ENCODE measurements at regions not wholly inside any gene's neighbourhood (a gene's known extent, or its start where the extent isn't known, plus 50 kb on each side); places are given as distances from the start of the nearest gene placed in this dataset.
"Not testable (repeated sequence)": the region's sequence is repeated elsewhere in the genome, so short reads cannot be mapped to it uniquely, and the experiment has no call there.

GRCh38 chr6:144378437-144378836, 93.3 kb downstream of the UTRN start:
- no peak overlapping the region for H3K9ac ChIP-seq (ENCODE audit: low read length)
- no peak overlapping the region for H4K5ac ChIP-seq (ENCODE audit: low read length)
- H2AK5ac ChIP-seq (ENCODE audit: low read length) = no peak overlapping the region
- no CpG with 5 or more reads among the region's 4 CpGs for WGBS (ENCODE audit: extremely low coverage, insufficient coverage, low lambda C conversion rate)
- H3K36me3 ChIP-seq (ENCODE audit: control insufficient read depth, insufficient read depth, low read length) = no peaks in the 10 kb centered on the region
- H2BK120ac ChIP-seq (ENCODE audit: low read depth, low read length) = no peak overlapping the region
- H3K4me3 ChIP-seq (ENCODE audit: low read length) = no peak overlapping the region
- no peak overlapping the region for H3K56ac ChIP-seq (ENCODE audit: low read length)
- no peak overlapping the region for H3K23ac ChIP-seq (ENCODE audit: low read length)
- no peak overlapping the region for H2BK5ac ChIP-seq (ENCODE audit: low read length)
- H3K4me1 ChIP-seq (ENCODE audit: control insufficient read depth, low read depth, low read length) = no peaks in the 10 kb centered on the region
- no peak overlapping the region for H3K4ac ChIP-seq (ENCODE audit: low read depth, low read length)
- no peak overlapping the region for H3K4me2 ChIP-seq (ENCODE audit: low read length)
- H3K27me3 ChIP-seq (ENCODE audit: insufficient read depth, low read length, poor library complexity) = no peaks in the 10 kb centered on the region
- H3K27ac ChIP-seq (ENCODE audit: low read depth, low read length) = no peak overlapping the region
- no peak overlapping the region for H4K8ac ChIP-seq (ENCODE audit: low read depth, low read length)
- H3K18ac ChIP-seq (ENCODE audit: low read length) = no peak overlapping the region
- peaks cover 8% of the 10 kb centered on the region for H3K79me2 ChIP-seq (ENCODE audit: control insufficient read depth, insufficient read depth, low read length)
- peaks cover 6% of the 10 kb centered on the region for H3K79me1 ChIP-seq (ENCODE audit: low read length)
- DNase-seq = no peak
- H2BK15ac ChIP-seq (replicated peaks; ENCODE audit: low read depth) = no peak overlapping the region

GRCh38 chr6:144379356-144379755, 94.2 kb downstream of the UTRN start:
- Histone ChIP-seq H3K4me1 (ENCODE audit: control insufficient read depth, low read depth, low read length) (no peaks in the 10 kb centered on the region), H3K27me3 (ENCODE audit: insufficient read depth, low read length, poor library complexity) (no peaks in the 10 kb centered on the region), H3K4ac (ENCODE audit: low read depth, low read length) (no peak overlapping the region), H3K79me2 (ENCODE audit: control insufficient read depth, insufficient read depth, low read length) (peaks cover 8% of the 10 kb centered on the region), H3K23ac (ENCODE audit: low read length) (no peak overlapping the region), H3K9ac (ENCODE audit: low read length) (no peak overlapping the region), H4K8ac (ENCODE audit: low read depth, low read length) (no peak overlapping the region), H3K4me2 (ENCODE audit: low read length) (no peak overlapping the region), H3K56ac (ENCODE audit: low read length) (no peak overlapping the region), H3K4me3 (ENCODE audit: low read length) (no peak overlapping the region), H2BK15ac (replicated peaks; ENCODE audit: low read depth) (no peak overlapping the region), H2BK5ac (ENCODE audit: low read length) (no peak overlapping the region), H3K36me3 (ENCODE audit: control insufficient read depth, insufficient read depth, low read length) (no peaks in the 10 kb centered on the region), H3K79me1 (ENCODE audit: low read length) (peaks cover 6% of the 10 kb centered on the region), H3K18ac (ENCODE audit: low read length) (no peak overlapping the region), H4K5ac (ENCODE audit: low read length) (no peak overlapping the region), H2AK5ac (ENCODE audit: low read length) (no peak overlapping the region), H3K27ac (ENCODE audit: low read depth, low read length) (no peak overlapping the region), H2BK120ac (ENCODE audit: low read depth, low read length) (no peak overlapping the region)
- no CpG with 5 or more reads among the region's 7 CpGs for WGBS (ENCODE audit: extremely low coverage, insufficient coverage, low lambda C conversion rate)
- no peak for DNase-seq

GRCh38 chr6:144381499-144381898, 96.4 kb downstream of the UTRN start:
- H3K56ac ChIP-seq (ENCODE audit: low read length); H3K27me3 ChIP-seq (ENCODE audit: insufficient read depth, low read length, poor library complexity); H2AK5ac ChIP-seq (ENCODE audit: low read length); H2BK120ac ChIP-seq (ENCODE audit: low read depth, low read length); DNase-seq; H3K4ac ChIP-seq (ENCODE audit: low read depth, low read length); H3K4me3 ChIP-seq (ENCODE audit: low read length); H2BK15ac ChIP-seq (replicated peaks; ENCODE audit: low read depth); H3K4me2 ChIP-seq (ENCODE audit: low read length); H4K5ac ChIP-seq (ENCODE audit: low read length); H3K23ac ChIP-seq (ENCODE audit: low read length); H2BK5ac ChIP-seq (ENCODE audit: low read length); H3K79me1 ChIP-seq (ENCODE audit: low read length); H3K36me3 ChIP-seq (ENCODE audit: control insufficient read depth, insufficient read depth, low read length); H3K4me1 ChIP-seq (ENCODE audit: control insufficient read depth, low read depth, low read length); H3K9ac ChIP-seq (ENCODE audit: low read length); H4K8ac ChIP-seq (ENCODE audit: low read depth, low read length); H3K18ac ChIP-seq (ENCODE audit: low read length); H3K27ac ChIP-seq (ENCODE audit: low read depth, low read length): not testable (repeated sequence)
- peaks cover 10% of the 10 kb centered on the region for H3K79me2 ChIP-seq (ENCODE audit: control insufficient read depth, insufficient read depth, low read length)
- no CpG with 5 or more reads among the region's 2 CpGs for WGBS (ENCODE audit: extremely low coverage, insufficient coverage, low lambda C conversion rate)

GRCh38 chr6:144383336-144383735, 98.2 kb downstream of the UTRN start:
- Histone ChIP-seq H3K4me1 (ENCODE audit: control insufficient read depth, low read depth, low read length) (no peaks in the 10 kb centered on the region), H2AK5ac (ENCODE audit: low read length) (no peak overlapping the region), H3K9ac (ENCODE audit: low read length) (no peak overlapping the region), H3K27ac (ENCODE audit: low read depth, low read length) (no peak overlapping the region), H3K18ac (ENCODE audit: low read length) (no peak overlapping the region), H3K23ac (ENCODE audit: low read length) (no peak overlapping the region), H3K36me3 (ENCODE audit: control insufficient read depth, insufficient read depth, low read length) (no peaks in the 10 kb centered on the region), H2BK5ac (ENCODE audit: low read length) (no peak overlapping the region), H3K79me1 (ENCODE audit: low read length) (peaks cover 5% of the 10 kb centered on the region), H2BK120ac (ENCODE audit: low read depth, low read length) (no peak overlapping the region), H3K4ac (ENCODE audit: low read depth, low read length) (no peak overlapping the region), H3K79me2 (ENCODE audit: control insufficient read depth, insufficient read depth, low read length) (peaks cover 9% of the 10 kb centered on the region), H3K4me3 (ENCODE audit: low read length) (no peak overlapping the region), H4K8ac (ENCODE audit: low read depth, low read length) (no peak overlapping the region), H2BK15ac (replicated peaks; ENCODE audit: low read depth) (no peak overlapping the region), H3K27me3 (ENCODE audit: insufficient read depth, low read length, poor library complexity) (no peaks in the 10 kb centered on the region), H4K5ac (ENCODE audit: low read length) (no peak overlapping the region), H3K4me2 (ENCODE audit: low read length) (no peak overlapping the region), H3K56ac (ENCODE audit: low read length) (no peak overlapping the region)
- WGBS (ENCODE audit: extremely low coverage, insufficient coverage, low lambda C conversion rate) = no CpG with 5 or more reads among the region's 2 CpGs
- DNase-seq = no peak

GRCh38 chr6:144384427-144384826, 99.3 kb downstream of the UTRN start:
- no peaks in the 10 kb centered on the region for H3K27me3 ChIP-seq (ENCODE audit: insufficient read depth, low read length, poor library complexity)
- no peak overlapping the region for H3K9ac ChIP-seq (ENCODE audit: low read length)
- H3K23ac ChIP-seq (ENCODE audit: low read length) = no peak overlapping the region
- peaks cover 5% of the 10 kb centered on the region for H3K79me2 ChIP-seq (ENCODE audit: control insufficient read depth, insufficient read depth, low read length)
- WGBS (ENCODE audit: extremely low coverage, insufficient coverage, low lambda C conversion rate) = no CpG with 5 or more reads among the region's 4 CpGs
- peaks cover 2% of the 10 kb centered on the region for H3K79me1 ChIP-seq (ENCODE audit: low read length)
- peaks cover 3% of the 10 kb centered on the region for H3K4me1 ChIP-seq (ENCODE audit: control insufficient read depth, low read depth, low read length)
- no peak overlapping the region for H4K5ac ChIP-seq (ENCODE audit: low read length)
- H3K4me3 ChIP-seq (ENCODE audit: low read length) = no peak overlapping the region
- H4K8ac ChIP-seq (ENCODE audit: low read depth, low read length) = no peak overlapping the region
- DNase-seq = no peak
- no peak overlapping the region for H2BK5ac ChIP-seq (ENCODE audit: low read length)
- H3K36me3 ChIP-seq (ENCODE audit: control insufficient read depth, insufficient read depth, low read length) = no peaks in the 10 kb centered on the region
- H2BK15ac ChIP-seq (replicated peaks; ENCODE audit: low read depth) = no peak overlapping the region
- H2BK120ac ChIP-seq (ENCODE audit: low read depth, low read length) = no peak overlapping the region
- no peak overlapping the region for H3K4ac ChIP-seq (ENCODE audit: low read depth, low read length)
- H3K4me2 ChIP-seq (ENCODE audit: low read length) = no peak overlapping the region
- no peak overlapping the region for H3K56ac ChIP-seq (ENCODE audit: low read length)
- no peak overlapping the region for H2AK5ac ChIP-seq (ENCODE audit: low read length)
- no peak overlapping the region for H3K27ac ChIP-seq (ENCODE audit: low read depth, low read length)
- no peak overlapping the region for H3K18ac ChIP-seq (ENCODE audit: low read length)

GRCh38 chr6:144389474-144389873, 104.3 kb downstream of the UTRN start:
- not testable (repeated sequence) for H3K79me1 ChIP-seq (ENCODE audit: low read length); H3K27me3 ChIP-seq (ENCODE audit: insufficient read depth, low read length, poor library complexity); H3K4me1 ChIP-seq (ENCODE audit: control insufficient read depth, low read depth, low read length); H3K9ac ChIP-seq (ENCODE audit: low read length); H2AK5ac ChIP-seq (ENCODE audit: low read length); H3K18ac ChIP-seq (ENCODE audit: low read length); H2BK120ac ChIP-seq (ENCODE audit: low read depth, low read length); H2BK5ac ChIP-seq (ENCODE audit: low read length); H3K4me3 ChIP-seq (ENCODE audit: low read length); H3K79me2 ChIP-seq (ENCODE audit: control insufficient read depth, insufficient read depth, low read length); H2BK15ac ChIP-seq (replicated peaks; ENCODE audit: low read depth); H3K36me3 ChIP-seq (ENCODE audit: control insufficient read depth, insufficient read depth, low read length); H3K4me2 ChIP-seq (ENCODE audit: low read length); DNase-seq; H3K4ac ChIP-seq (ENCODE audit: low read depth, low read length); H4K5ac ChIP-seq (ENCODE audit: low read length); H3K27ac ChIP-seq (ENCODE audit: low read depth, low read length); H3K23ac ChIP-seq (ENCODE audit: low read length); H4K8ac ChIP-seq (ENCODE audit: low read depth, low read length); H3K56ac ChIP-seq (ENCODE audit: low read length)
- WGBS (ENCODE audit: extremely low coverage, insufficient coverage, low lambda C conversion rate) = no CpG with 5 or more reads among the region's 7 CpGs
